PC-9 (cell line): ENCODE measurements at regions not wholly inside any gene's neighbourhood (a gene's known extent, or its start where the extent isn't known, plus 50 kb on each side); places are given as distances from the start of the nearest gene placed in this dataset.

Experiments
- BruUV-seq: library from RNA; stranded (reverse); fragments of 400-500 nt; replicated peaks from 2 replicates; lab custom pipeline; 2021; lab: Mats Ljungman, UMichigan
- CTCF ChIA-PET: fragments of 300-600 bp; sonication (Branson Sonifier 250); formaldehyde crosslinking; loops from one replicate; lab custom pipeline; 2022; ENCODE audit warnings: antibody characterized with exemption; lab: Charles Lee
- POLR2A ChIA-PET: fragments of 300-600 bp; sonication (Branson Sonifier 250); formaldehyde crosslinking; loops from one replicate; lab custom pipeline; 2022; ENCODE audit warnings: antibody characterized with exemption; ENCODE audit not compliant: unreplicated experiment; lab: Charles Lee
- DNase-seq, 2 experiments: peaks; one replicate each; pipeline versions ENCODE4 v3.0.0 to v3.0.0-alpha.2; 2015 to 2022; ENCODE audit warnings: mixed read lengths in 1 of 2
- H2AFZ ChIP-seq: fragments of 200-600 bp; sonication (generic); 2 replicates; pipeline ENCODE4 v1.8.1; 2017; ENCODE audit warnings: antibody characterized with exemption
- H3F3A ChIP-seq: fragments of 200-600 bp; sonication (generic); 2 replicates; pipeline ENCODE4 v1.8.1; 2017; ENCODE audit warnings: antibody characterized with exemption, mild to moderate bottlenecking, low read depth; ENCODE audit not compliant: insufficient read depth
- H3K27ac ChIP-seq: fragments of 200-600 bp; sonication (generic); 2 replicates; pipeline ENCODE4 v1.6.1; 2016; ENCODE audit warnings: mixed run types
- H3K27me3 ChIP-seq: fragments of 200-600 bp; sonication (generic); 2 replicates; pipeline ENCODE4 v1.6.1; 2016; ENCODE audit warnings: low read depth, mixed run types; ENCODE audit not compliant: insufficient read depth
- H3K36me3 ChIP-seq: fragments of 200-600 bp; sonication (generic); 2 replicates; pipeline ENCODE4 v1.6.1; 2016; ENCODE audit warnings: low read depth, mixed run types
- H3K4me1 ChIP-seq: fragments of 200-600 bp; sonication (generic); replicated peaks from 2 replicates; pipeline ENCODE4 v1.6.1; 2016; ENCODE audit warnings: mixed run types; ENCODE audit not compliant: insufficient read depth
- H3K4me2 ChIP-seq: fragments of 200-600 bp; sonication (generic); 2 replicates; pipeline ENCODE4 v1.6.1; 2017; ENCODE audit warnings: mixed run types
- H3K4me3 ChIP-seq: fragments of 200-600 bp; sonication (generic); 2 replicates; pipeline ENCODE4 v1.6.1; 2016; ENCODE audit warnings: mixed run types
- H3K79me2 ChIP-seq: fragments of 200-600 bp; sonication (generic); 2 replicates; pipeline ENCODE4 v1.6.1; 2017; ENCODE audit warnings: low read depth, mixed run types
- H3K9me2 ChIP-seq: fragments of 200-600 bp; sonication (generic); 2 replicates; pipeline ENCODE4 v1.8.1; 2017; ENCODE audit warnings: mild to moderate bottlenecking; ENCODE audit not compliant: insufficient read depth
- H3K9me3 ChIP-seq: fragments of 200-600 bp; sonication (generic); 2 replicates; pipeline ENCODE4 v1.8.1; 2016; ENCODE audit warnings: low read depth; ENCODE audit not compliant: insufficient read depth
- H4K20me1 ChIP-seq: fragments of 200-600 bp; sonication (generic); 2 replicates; pipeline ENCODE4 v1.8.1; 2017; ENCODE audit not compliant: insufficient read depth
- CTCF ChIP-seq: fragments of 200-600 bp; sonication (generic); conservative IDR thresholded peaks from 2 replicates; pipeline ENCODE4 v1.6.1; 2017; ENCODE audit warnings: mixed run types, antibody characterized with exemption, mild to moderate bottlenecking, moderate library complexity
- EZH2 ChIP-seq: fragments of 200-600 bp; sonication (generic); IDR thresholded peaks from 2 replicates; pipeline ENCODE4 v1.8.0; 2017; ENCODE audit warnings: antibody characterized with exemption, low read depth
- intact Hi-C: fragments of 100-400 bp; cut with micrococcal nuclease; formaldehyde crosslinking; loops from one replicate; pipeline ENCODE4 v1.10.0; 2022; ENCODE audit not compliant: unreplicated experiment

- Histone ChIP-seq H3K4me2 (no peak overlapping the region), H3K9me3 (no peaks in the 10 kb centered on the region), H3K79me2 (no peaks in the 10 kb centered on the region), H3K27ac (no peak overlapping the region), H3K4me3 (no peak overlapping the region), H3K9me2 (no peaks in the 10 kb centered on the region), H3K36me3 (no peaks in the 10 kb centered on the region), H2AFZ (no peak overlapping the region), H3F3A (no peaks in the 10 kb centered on the region), H4K20me1 (no peaks in the 10 kb centered on the region), H3K27me3 (no peaks in the 10 kb centered on the region), H3K4me1 (peaks cover 18% of the 10 kb centered on the region; the same call in 1 of the 2 replicates)
- POLR2A ChIA-PET, result no interaction called here
- BruUV-seq, result no TSS peak
- no peak for DNase-seq
- CTCF ChIA-PET, result no interaction called here
- no peak for TF ChIP-seq EZH2
- no peak for TF ChIP-seq CTCF
- intact Hi-C loops, result no loop called here
These were observed 233.8 kb upstream of the JUN start for GRCh38 chr1:59017501-59018231.

DNA sequence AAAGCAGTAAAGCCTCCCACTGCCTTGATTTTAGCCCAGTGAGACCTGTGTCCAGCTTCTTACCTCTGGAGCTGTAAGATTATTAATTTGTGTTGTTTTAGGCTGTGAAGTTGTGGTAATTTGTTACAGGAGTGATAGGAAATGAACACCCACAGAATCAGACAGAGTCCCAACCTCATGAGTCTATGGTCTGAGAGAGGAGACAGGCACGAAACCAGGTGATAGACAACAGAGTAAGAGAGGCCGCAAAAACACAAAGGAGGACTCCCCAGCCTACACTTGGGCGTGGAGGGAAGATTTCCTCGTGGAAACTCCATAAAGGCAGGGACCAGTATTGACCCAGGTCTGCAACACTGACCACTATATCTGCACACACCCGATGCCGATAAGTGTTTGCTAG is 234.6 kb upstream of the JUN start:
- Histone ChIP-seq H3K4me1 (peaks cover 18% of the 10 kb centered on the region; the same call in 1 of the 2 replicates), H3K79me2 (no peaks in the 10 kb centered on the region), H3K27ac (no peak overlapping the region), H2AFZ (no peak overlapping the region), H3K36me3 (no peaks in the 10 kb centered on the region), H3K9me3 (no peaks in the 10 kb centered on the region), H3K4me3 (no peak overlapping the region), H4K20me1 (no peaks in the 10 kb centered on the region), H3K9me2 (no peaks in the 10 kb centered on the region), H3F3A (no peaks in the 10 kb centered on the region), H3K4me2 (no peak overlapping the region), H3K27me3 (no peaks in the 10 kb centered on the region)
- intact Hi-C loops, result no loop called here
- ChIA-PET CTCF (no interaction called here), POLR2A (no interaction called here)
- no peak for DNase-seq
- no TSS peak for BruUV-seq
- no peak for TF ChIP-seq CTCF
- TF ChIP-seq EZH2, result no peak

DNA sequence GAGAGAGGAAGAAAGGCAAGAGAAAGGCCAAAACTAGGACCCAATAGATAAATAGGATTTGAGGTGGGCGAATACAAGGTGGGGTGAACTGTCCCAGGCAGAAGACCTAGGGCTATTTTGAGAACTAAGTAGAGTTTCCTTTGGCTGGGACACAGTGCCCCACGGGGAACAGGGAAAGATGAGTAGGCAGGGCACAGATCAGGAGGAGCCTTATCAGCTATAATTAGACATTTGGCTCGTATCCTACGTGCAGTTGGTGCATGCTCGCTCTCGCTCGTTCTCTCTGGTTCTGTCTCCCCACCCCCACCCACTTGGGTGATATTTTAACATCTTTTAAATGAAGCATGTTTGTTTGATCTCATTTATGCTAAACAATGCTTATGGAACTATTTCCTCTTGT is 235.0 kb upstream of the JUN start:
- Histone ChIP-seq H4K20me1 (no peaks in the 10 kb centered on the region), H2AFZ (no peak overlapping the region), H3K27ac (no peak overlapping the region), H3K9me2 (no peaks in the 10 kb centered on the region), H3K79me2 (no peaks in the 10 kb centered on the region), H3F3A (no peaks in the 10 kb centered on the region), H3K9me3 (no peaks in the 10 kb centered on the region), H3K36me3 (no peaks in the 10 kb centered on the region), H3K27me3 (no peaks in the 10 kb centered on the region), H3K4me2 (no peak overlapping the region), H3K4me3 (no peak overlapping the region), H3K4me1 (peaks cover 18% of the 10 kb centered on the region; the same call in 1 of the 2 replicates)
- no peak for DNase-seq
- intact Hi-C loops, result no loop called here
- no peak for TF ChIP-seq CTCF
- no peak for TF ChIP-seq EZH2
- no TSS peak for BruUV-seq
- CTCF ChIA-PET, result no interaction called here
- POLR2A ChIA-PET, result no interaction called here
